NCI-H2107 treated with DMSO at 0.1 percent for 48 hours (cell line): ENCODE measurements at regions not wholly inside any gene's neighbourhood (a gene's known extent, or its start where the extent isn't known, plus 50 kb on each side); places are given as distances from the start of the nearest gene placed in this dataset.

Source experiments
- DNase-seq: peaks from one replicate; lab custom pipeline; 2025; ENCODE audit not compliant: unreplicated experiment; lab: John Stamatoyannopoulos, UW

GRCh38 chr16:14337303-14338191 lies 266.4 kb downstream of the MRTFB start:
- DNase-seq = no peak

GRCh38 chr16:14335297-14335696 lies 264.2 kb downstream of the MRTFB start:
- DNase-seq = no peak

GRCh38 chr16:14334366-14335080 lies 263.4 kb downstream of the MRTFB start:
- DNase-seq = no peak

- no peak for DNase-seq
Measured at GRCh38 chr16:14333361-14333760, 262.2 kb downstream of the MRTFB start.

- DNase-seq = no peak
Measured at GRCh38 chr16:14331020-14331419, 259.9 kb downstream of the MRTFB start.

GRCh38 chr16:14329727-14330350 lies 258.7 kb downstream of the MRTFB start:
- no peak for DNase-seq

- peak; percentile 93 for DNase-seq
Measured at GRCh38 chr16:14325502-14326401, 254.6 kb downstream of the MRTFB start.

- DNase-seq = no peak
Measured at GRCh38 chr16:14324581-14324980, 253.5 kb downstream of the MRTFB start.

- no peak for DNase-seq
Measured at GRCh38 chr16:14322186-14322585, 251.1 kb downstream of the MRTFB start.

- peak; percentile 94 for DNase-seq
Measured at GRCh38 chr16:14321542-14321941, 250.4 kb downstream of the MRTFB start.

GRCh38 chr16:14320406-14320805 lies 249.3 kb downstream of the MRTFB start:
- no peak for DNase-seq
